ENCODE measurements at regions not wholly inside any gene's neighbourhood (a gene's known extent, or its start where the extent isn't known, plus 50 kb on each side); places are given as distances from the start of the nearest gene placed in this dataset.

- no peak for ATAC-seq (ENCODE audit: insufficient read depth, low read depth)
- no peak overlapping the region for H3K4me2 ChIP-seq (ENCODE audit: insufficient read depth, low read length)
Observed at GRCh38 chr6:67870321-67870720, 764.8 kb upstream of the ADGRB3 start.

DNA sequence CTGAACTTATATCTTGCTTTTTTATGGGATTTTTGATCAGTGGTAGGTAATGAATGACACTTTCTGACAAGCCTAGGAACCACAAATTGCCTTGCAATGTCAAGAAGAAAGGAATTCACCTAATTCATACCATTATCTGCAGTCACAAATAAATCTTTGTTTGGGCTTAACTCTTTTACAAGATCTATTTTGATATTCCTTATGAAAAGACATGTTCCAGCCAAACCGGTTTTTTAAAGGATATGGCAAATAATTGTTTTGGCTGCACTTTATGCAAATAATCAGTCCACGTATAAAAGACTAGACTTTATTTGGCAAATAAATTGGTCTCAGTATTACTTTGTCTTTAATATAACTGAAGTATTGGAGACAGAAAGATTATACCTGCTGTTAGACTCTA, 771.7 kb upstream of the ADGRB3 start:
- H3K79me2 ChIP-seq (ENCODE audit: insufficient read depth, low read length), result no peaks in the 10 kb centered on the region
- no peak overlapping the region for H3K9ac ChIP-seq (ENCODE audit: low read depth, low read length)
- no peak for DNase-seq
- H3K4me3 ChIP-seq (ENCODE audit: low read depth in 1 of 2, low read length in 2 of 2), result no peak overlapping the region
- H3K9me3 ChIP-seq (ENCODE audit: insufficient read depth, low read length, severe bottlenecking), result no peaks in the 10 kb centered on the region
- H3K27me3 ChIP-seq (ENCODE audit: insufficient read depth, low read length, poor library complexity), result no peaks in the 10 kb centered on the region
- no peak overlapping the region for H2AFZ ChIP-seq (ENCODE audit: low read depth, low read length)
- no peaks in the 10 kb centered on the region for H3K36me3 ChIP-seq (ENCODE audit: insufficient read depth, low read length)
- no peak overlapping the region for H3K4me2 ChIP-seq (ENCODE audit: insufficient read depth, low read length)
- H3K27ac ChIP-seq (ENCODE audit: low read length), result no peak overlapping the region
- H3K4me1 ChIP-seq (ENCODE audit: insufficient read depth, low read length), result no peaks in the 10 kb centered on the region
- TF ChIP-seq, protein P1, sequence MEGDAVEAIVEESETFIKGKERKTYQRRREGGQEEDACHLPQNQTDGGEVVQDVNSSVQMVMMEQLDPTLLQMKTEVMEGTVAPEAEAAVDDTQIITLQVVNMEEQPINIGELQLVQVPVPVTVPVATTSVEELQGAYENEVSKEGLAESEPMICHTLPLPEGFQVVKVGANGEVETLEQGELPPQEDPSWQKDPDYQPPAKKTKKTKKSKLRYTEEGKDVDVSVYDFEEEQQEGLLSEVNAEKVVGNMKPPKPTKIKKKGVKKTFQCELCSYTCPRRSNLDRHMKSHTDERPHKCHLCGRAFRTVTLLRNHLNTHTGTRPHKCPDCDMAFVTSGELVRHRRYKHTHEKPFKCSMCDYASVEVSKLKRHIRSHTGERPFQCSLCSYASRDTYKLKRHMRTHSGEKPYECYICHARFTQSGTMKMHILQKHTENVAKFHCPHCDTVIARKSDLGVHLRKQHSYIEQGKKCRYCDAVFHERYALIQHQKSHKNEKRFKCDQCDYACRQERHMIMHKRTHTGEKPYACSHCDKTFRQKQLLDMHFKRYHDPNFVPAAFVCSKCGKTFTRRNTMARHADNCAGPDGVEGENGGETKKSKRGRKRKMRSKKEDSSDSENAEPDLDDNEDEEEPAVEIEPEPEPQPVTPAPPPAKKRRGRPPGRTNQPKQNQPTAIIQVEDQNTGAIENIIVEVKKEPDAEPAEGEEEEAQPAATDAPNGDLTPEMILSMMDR (IDR thresholded peaks at IDR 0.05; ENCODE audit: borderline replicate concordance, extremely low read depth, low read length, poor library complexity, severe bottlenecking), result no peak
- no peak for TF ChIP-seq EZH2 (IDR thresholded peaks at IDR 0.05; ENCODE audit: borderline replicate concordance, low read depth, low read length, severe bottlenecking)
- H4K20me1 ChIP-seq (ENCODE audit: insufficient read depth, low read length), result no peaks in the 10 kb centered on the region
- no peak for ATAC-seq (ENCODE audit: insufficient read depth, low read depth)

More at GRCh38 chr6:67870321-67870720, 764.8 kb upstream of the ADGRB3 start:
- H3K27me3 ChIP-seq (ENCODE audit: insufficient read depth, low read length, poor library complexity), result no peaks in the 10 kb centered on the region
- H3K36me3 ChIP-seq (ENCODE audit: insufficient read depth, low read length), result no peaks in the 10 kb centered on the region
- H3K9me3 ChIP-seq (ENCODE audit: insufficient read depth, low read length, severe bottlenecking), result no peaks in the 10 kb centered on the region
- no peaks in the 10 kb centered on the region for H4K20me1 ChIP-seq (ENCODE audit: insufficient read depth, low read length)
- no peak overlapping the region for H3K27ac ChIP-seq (ENCODE audit: low read length)
- no peaks in the 10 kb centered on the region for H3K4me1 ChIP-seq (ENCODE audit: insufficient read depth, low read length)
- no peak for TF ChIP-seq EZH2 (IDR thresholded peaks at IDR 0.05; ENCODE audit: borderline replicate concordance, low read depth, low read length, severe bottlenecking)
- TF ChIP-seq, protein P1 (IDR thresholded peaks at IDR 0.05; ENCODE audit: borderline replicate concordance, extremely low read depth, low read length, poor library complexity, severe bottlenecking), result no peak
- no peak for DNase-seq
- no peaks in the 10 kb centered on the region for H3K79me2 ChIP-seq (ENCODE audit: insufficient read depth, low read length)
- H2AFZ ChIP-seq (ENCODE audit: low read depth, low read length), result no peak overlapping the region
- H3K4me3 ChIP-seq (ENCODE audit: low read depth in 1 of 2, low read length in 2 of 2), result no peak overlapping the region
- H3K9ac ChIP-seq (ENCODE audit: low read depth, low read length), result no peak overlapping the region

- H4K20me1 ChIP-seq (ENCODE audit: insufficient read depth, low read length), result no peaks in the 10 kb centered on the region
- no peaks in the 10 kb centered on the region for H3K36me3 ChIP-seq (ENCODE audit: insufficient read depth, low read length)
- TF ChIP-seq, protein P1 (IDR thresholded peaks at IDR 0.05; ENCODE audit: borderline replicate concordance, extremely low read depth, low read length, poor library complexity, severe bottlenecking), result no peak
- no peak for TF ChIP-seq EZH2 (IDR thresholded peaks at IDR 0.05; ENCODE audit: borderline replicate concordance, low read depth, low read length, severe bottlenecking)
- no peaks in the 10 kb centered on the region for H3K9me3 ChIP-seq (ENCODE audit: insufficient read depth, low read length, severe bottlenecking)
- H3K27ac ChIP-seq (ENCODE audit: low read length), result no peak overlapping the region
- H3K27me3 ChIP-seq (ENCODE audit: insufficient read depth, low read length, poor library complexity), result no peaks in the 10 kb centered on the region
- H3K4me1 ChIP-seq (ENCODE audit: insufficient read depth, low read length), result no peaks in the 10 kb centered on the region
- no peak overlapping the region for H2AFZ ChIP-seq (ENCODE audit: low read depth, low read length)
- no peak overlapping the region for H3K4me3 ChIP-seq (ENCODE audit: low read depth in 1 of 2, low read length in 2 of 2)
- H3K79me2 ChIP-seq (ENCODE audit: insufficient read depth, low read length), result no peaks in the 10 kb centered on the region
- no peak overlapping the region for H3K9ac ChIP-seq (ENCODE audit: low read depth, low read length)
- no peak for ATAC-seq (ENCODE audit: insufficient read depth, low read depth)
- H3K4me2 ChIP-seq (ENCODE audit: insufficient read depth, low read length), result no peak overlapping the region
- DNase-seq, result no peak
Observed at GRCh38 chr6:67854098-67854497, 781.0 kb upstream of the ADGRB3 start.

- no peak for TF ChIP-seq EZH2 (IDR thresholded peaks at IDR 0.05; ENCODE audit: borderline replicate concordance, low read depth, low read length, severe bottlenecking)
- TF ChIP-seq, protein P1 (IDR thresholded peaks at IDR 0.05; ENCODE audit: borderline replicate concordance, extremely low read depth, low read length, poor library complexity, severe bottlenecking), result no peak
- Histone ChIP-seq H3K4me2 (ENCODE audit: insufficient read depth, low read length) (no peak overlapping the region), H3K27ac (ENCODE audit: low read length) (no peak overlapping the region), H3K9ac (ENCODE audit: low read depth, low read length) (no peak overlapping the region), H3K27me3 (ENCODE audit: insufficient read depth, low read length, poor library complexity) (no peaks in the 10 kb centered on the region), H3K4me1 (ENCODE audit: insufficient read depth, low read length) (no peaks in the 10 kb centered on the region), H3K36me3 (ENCODE audit: insufficient read depth, low read length) (no peaks in the 10 kb centered on the region), H3K4me3 (ENCODE audit: low read depth in 1 of 2, low read length in 2 of 2) (no peak overlapping the region), H3K9me3 (ENCODE audit: insufficient read depth, low read length, severe bottlenecking) (no peaks in the 10 kb centered on the region), H3K79me2 (ENCODE audit: insufficient read depth, low read length) (no peaks in the 10 kb centered on the region), H2AFZ (ENCODE audit: low read depth, low read length) (no peak overlapping the region), H4K20me1 (ENCODE audit: insufficient read depth, low read length) (no peaks in the 10 kb centered on the region)
- ATAC-seq (ENCODE audit: insufficient read depth, low read depth), result no peak
- no peak for DNase-seq
Observed at GRCh38 chr6:67839818-67840217, 795.3 kb upstream of the ADGRB3 start.
